Fibroblast of villous mesenchyme (primary cell): ENCODE measurements at regions not wholly inside any gene's neighbourhood (a gene's known extent, or its start where the extent isn't known, plus 50 kb on each side); places are given as distances from the start of the nearest gene placed in this dataset.
A peak's percentile ranks its signal among the peaks of the same experiment; 100 is the strongest.
"Not testable (repeated sequence)": the region's sequence is repeated elsewhere in the genome, so short reads cannot be mapped to it uniquely, and the experiment has no call there.

Experiments used
- DNase-seq: peaks from one replicate; pipeline ENCODE4 v3.0.0-alpha.2; 2010; ENCODE audit warnings: low read depth
- H3K4me3 ChIP-seq: 2 replicates; pipeline ENCODE4 v1.5.1; 2011; ENCODE audit warnings: low read depth, mild to moderate bottlenecking, low read length
- CTCF ChIP-seq: IDR thresholded peaks from 2 replicates; pipeline ENCODE4 v1.5.1; 2012; ENCODE audit warnings: low read depth, mild to moderate bottlenecking, low read length; ENCODE audit not compliant: insufficient read depth

- peak overlapping the region; percentile 76 for H3K4me3 ChIP-seq
- peak; percentile 89 for DNase-seq
- peak; percentile 45 for TF ChIP-seq CTCF
Observed at GRCh38 chrX:55160685-55161552, 59.2 kb upstream of the PAGE5 start.

GRCh38 chrX:55161581-55161980 is 58.6 kb upstream of the PAGE5 start:
- no peak for TF ChIP-seq CTCF
- no peak for DNase-seq
- peak overlapping the region; percentile 76 for H3K4me3 ChIP-seq

DNA sequence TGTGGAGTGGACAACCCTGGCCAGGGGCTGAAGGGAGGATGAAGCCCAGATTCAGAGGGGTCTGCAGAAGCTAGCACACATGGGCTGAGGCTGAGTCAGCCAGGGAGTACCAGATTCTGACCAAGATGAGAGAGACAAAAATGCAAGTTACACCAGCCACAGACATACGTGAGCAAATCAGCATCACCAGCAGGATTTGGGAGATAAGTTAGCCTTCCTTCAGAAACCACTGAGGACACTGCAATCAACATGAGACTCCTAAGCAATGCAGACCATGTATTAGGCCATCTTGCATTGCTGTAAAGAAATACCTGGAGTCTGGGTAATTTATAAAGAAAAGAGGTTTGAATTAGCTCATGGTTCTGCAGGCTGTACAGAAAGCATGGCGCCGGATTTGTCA is 57.0 kb upstream of the PAGE5 start:
- H3K4me3 ChIP-seq: no peak overlapping the region
- DNase-seq: no peak
- no peak for TF ChIP-seq CTCF

- not testable (repeated sequence) for DNase-seq, H3K4me3 ChIP-seq
Observed at GRCh38 chrX:55165026-55165425, 55.1 kb upstream of the PAGE5 start.

- no peak for TF ChIP-seq CTCF
- no peak for DNase-seq
- no peak overlapping the region for H3K4me3 ChIP-seq
Observed at GRCh38 chrX:55167124-55167803, 52.9 kb upstream of the PAGE5 start.

DNA sequence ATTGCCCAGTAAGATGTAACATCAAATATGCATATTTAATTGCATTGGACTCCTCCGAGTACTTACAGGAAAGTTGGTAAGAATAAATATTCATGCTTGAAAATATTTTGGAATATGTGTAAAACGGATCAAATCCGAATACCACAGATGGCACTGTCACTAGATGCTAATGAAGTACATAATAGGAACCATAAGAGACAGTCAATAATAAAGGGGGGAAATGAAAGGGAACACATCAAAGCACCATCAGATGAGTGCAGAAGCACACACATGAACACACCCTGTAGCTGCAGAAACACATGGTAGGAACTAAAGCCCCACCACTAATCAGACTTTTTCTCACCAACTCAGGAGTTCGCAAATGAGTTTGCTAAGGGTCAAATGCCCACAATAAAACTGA is 52.2 kb upstream of the PAGE5 start:
- no peak overlapping the region for H3K4me3 ChIP-seq

GRCh38 chrX:55169782-55170181 is 50.4 kb upstream of the PAGE5 start:
- no peak for DNase-seq
- no peak for TF ChIP-seq CTCF

More for the DNA sequence above, 52.2 kb upstream of the PAGE5 start:
- DNase-seq: no peak
- TF ChIP-seq CTCF: no peak

More at GRCh38 chrX:55169782-55170181, 50.4 kb upstream of the PAGE5 start:
- no peak overlapping the region for H3K4me3 ChIP-seq
